AG04450 (cell line): ENCODE measurements at regions not wholly inside any gene's neighbourhood (a gene's known extent, or its start where the extent isn't known, plus 50 kb on each side); places are given as distances from the start of the nearest gene placed in this dataset.

Experiments used
- CTCF ChIA-PET: fragments of 300-600, 350-600 bp; formaldehyde crosslinking; extraction: SDS; loops from one replicate; lab custom pipeline; 2022; ENCODE audit warnings: antibody characterized with exemption, inconsistent platforms; lab: Charles Lee
- POLR2A ChIA-PET: fragments of 350-600 bp; formaldehyde crosslinking; extraction: SDS; loops from one replicate; lab custom pipeline; 2021; ENCODE audit warnings: antibody characterized with exemption, inconsistent platforms; lab: Yijun Ruan, JAX
- DNase-seq: peaks from one replicate; pipeline ENCODE4 v3.0.0-alpha.2; 2011; ENCODE audit warnings: low read depth, low spot score
- H3K27ac ChIP-seq: one replicate; pipeline ENCODE4 v1.5.1; 2012; ENCODE audit warnings: low read depth, low read length, control low read depth
- H3K27me3 ChIP-seq: one replicate; pipeline ENCODE4 v1.6.0; 2012; ENCODE audit warnings: low read length; ENCODE audit not compliant: control insufficient read depth, insufficient read depth
- H3K4me3 ChIP-seq: 2 replicates; pipeline ENCODE4 v1.5.1; 2011; ENCODE audit warnings: mild to moderate bottlenecking, low read depth, low read length, control low read depth
- H3K9me3 ChIP-seq: 2 replicates; pipeline ENCODE4 v1.5.1; 2012; ENCODE audit warnings: low read length; ENCODE audit not compliant: control insufficient read depth, insufficient read depth
- TF ChIP-seq, protein P1 (sequence below): IDR thresholded peaks from 2 replicates; pipeline ENCODE4 v1.5.1; 2011; ENCODE audit warnings: low read depth, low read length, control low read depth, inconsistent platforms

DNA sequence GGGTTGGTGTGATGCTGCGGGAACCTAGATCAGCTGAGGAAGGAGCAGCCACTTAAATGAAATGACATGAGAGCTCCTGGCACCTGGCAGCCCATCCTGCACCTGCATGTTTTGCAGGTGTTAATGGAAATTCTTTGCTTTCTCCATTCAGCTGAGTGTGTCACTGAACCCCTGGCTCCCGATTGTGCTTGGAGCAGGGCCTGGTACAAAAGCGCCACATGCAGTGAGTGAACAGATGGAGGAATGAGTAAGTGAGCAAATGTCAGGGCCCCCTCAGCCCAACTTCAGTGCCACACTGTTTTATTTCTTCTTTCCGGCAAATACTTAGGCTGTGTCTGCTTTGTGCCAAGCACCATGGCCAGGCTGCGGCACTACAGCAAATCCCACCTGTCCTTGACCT lies 132.2 kb downstream of the ASB7 start:
- POLR2A ChIA-PET = no interaction called here
- no peak overlapping the region for H3K27ac ChIP-seq
- H3K4me3 ChIP-seq = no peak overlapping the region
- no peak for DNase-seq
- no peaks in the 10 kb centered on the region for H3K27me3 ChIP-seq
- peaks cover 11% of the 10 kb centered on the region; the same call in 1 of the 2 replicates for H3K9me3 ChIP-seq
- TF ChIP-seq, protein P1, sequence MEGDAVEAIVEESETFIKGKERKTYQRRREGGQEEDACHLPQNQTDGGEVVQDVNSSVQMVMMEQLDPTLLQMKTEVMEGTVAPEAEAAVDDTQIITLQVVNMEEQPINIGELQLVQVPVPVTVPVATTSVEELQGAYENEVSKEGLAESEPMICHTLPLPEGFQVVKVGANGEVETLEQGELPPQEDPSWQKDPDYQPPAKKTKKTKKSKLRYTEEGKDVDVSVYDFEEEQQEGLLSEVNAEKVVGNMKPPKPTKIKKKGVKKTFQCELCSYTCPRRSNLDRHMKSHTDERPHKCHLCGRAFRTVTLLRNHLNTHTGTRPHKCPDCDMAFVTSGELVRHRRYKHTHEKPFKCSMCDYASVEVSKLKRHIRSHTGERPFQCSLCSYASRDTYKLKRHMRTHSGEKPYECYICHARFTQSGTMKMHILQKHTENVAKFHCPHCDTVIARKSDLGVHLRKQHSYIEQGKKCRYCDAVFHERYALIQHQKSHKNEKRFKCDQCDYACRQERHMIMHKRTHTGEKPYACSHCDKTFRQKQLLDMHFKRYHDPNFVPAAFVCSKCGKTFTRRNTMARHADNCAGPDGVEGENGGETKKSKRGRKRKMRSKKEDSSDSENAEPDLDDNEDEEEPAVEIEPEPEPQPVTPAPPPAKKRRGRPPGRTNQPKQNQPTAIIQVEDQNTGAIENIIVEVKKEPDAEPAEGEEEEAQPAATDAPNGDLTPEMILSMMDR = no peak
- CTCF ChIA-PET = no interaction called here

DNA sequence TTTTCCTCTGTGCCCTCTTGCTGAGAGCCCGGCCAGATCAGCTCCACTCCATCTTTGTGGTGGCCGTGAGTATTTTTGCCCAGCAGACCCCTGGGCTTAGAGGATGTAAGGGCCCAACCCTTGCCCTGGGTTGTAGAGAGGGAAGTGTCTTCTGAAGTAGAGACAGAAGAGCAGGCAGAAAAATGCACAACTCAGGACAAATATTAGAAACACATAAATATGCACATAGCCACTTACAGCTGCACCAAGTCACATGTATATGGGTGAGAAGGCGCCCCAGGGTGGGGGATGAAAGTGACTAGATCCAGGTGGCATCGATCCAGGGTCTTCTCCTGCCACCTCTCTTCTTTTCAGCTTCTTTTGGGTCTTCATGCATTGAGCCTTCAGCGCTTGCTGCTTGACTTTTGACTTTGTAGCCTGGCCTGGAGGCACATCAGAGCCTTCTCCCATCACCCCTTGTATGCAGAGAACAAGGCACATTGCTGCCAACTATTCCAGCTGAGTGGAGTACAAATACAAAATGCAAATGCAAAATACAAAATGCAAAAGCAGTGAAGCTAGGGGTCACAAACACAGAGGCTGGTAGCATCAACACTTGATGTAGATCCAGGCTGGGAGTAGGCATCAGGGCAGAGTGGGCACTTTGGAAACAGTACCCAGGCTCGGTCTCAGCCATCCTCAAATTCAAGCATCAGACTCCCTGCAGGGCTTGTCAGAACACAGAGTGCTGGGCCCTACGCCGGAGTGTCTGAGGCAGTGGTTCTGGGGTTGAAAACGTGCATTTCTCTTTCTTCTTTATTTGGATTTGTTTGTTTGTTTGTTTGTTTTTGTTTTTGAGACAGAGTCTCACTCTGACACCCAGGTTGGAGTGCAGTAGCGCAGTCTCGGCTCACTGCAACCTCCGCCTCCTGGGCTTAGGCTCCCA lies 133.0 kb downstream of the ASB7 start:
- CTCF ChIA-PET = interaction anchor here (1.2 kb wide), 1 partner anchor 138 kb away, joined by 3 read pairs; no protein-coding TSS in a partner anchor
- no peaks in the 10 kb centered on the region for H3K27me3 ChIP-seq
- POLR2A ChIA-PET = no interaction called here

DNA sequence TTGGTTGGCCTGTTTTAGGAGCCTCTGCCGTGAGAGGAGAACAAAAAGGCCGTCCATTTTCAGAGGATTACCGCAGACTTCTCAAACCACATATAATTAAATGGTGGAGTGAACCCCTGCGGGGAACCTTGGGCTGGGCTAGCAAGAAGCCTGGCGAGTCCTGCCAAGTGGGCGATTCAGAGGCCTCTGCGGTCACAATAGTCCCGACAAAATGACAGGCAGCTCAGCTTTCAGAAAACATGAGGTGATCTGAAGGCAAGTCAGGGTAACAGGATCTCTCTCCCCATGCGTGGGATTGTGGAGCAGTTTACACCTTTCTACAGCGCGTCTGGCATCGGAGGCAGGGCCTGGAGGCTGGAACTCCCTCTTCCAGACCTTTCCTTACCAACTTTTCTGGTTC lies 134.8 kb downstream of the ASB7 start:
- peaks cover 11% of the 10 kb centered on the region; the same call in 1 of the 2 replicates for H3K9me3 ChIP-seq
- CTCF ChIA-PET = interaction anchor here (1.1 kb wide), 1 partner anchor 9 kb away, joined by 3 read pairs; no protein-coding TSS in a partner anchor
- TF ChIP-seq, protein P1 = no peak

More for the DNA sequence above, 133.0 kb downstream of the ASB7 start:
- no peak for DNase-seq
- H3K9me3 ChIP-seq = peaks cover 11% of the 10 kb centered on the region; the same call in 1 of the 2 replicates
- H3K27ac ChIP-seq = no peak overlapping the region
- TF ChIP-seq, protein P1 = no peak
- no peak overlapping the region for H3K4me3 ChIP-seq

DNA sequence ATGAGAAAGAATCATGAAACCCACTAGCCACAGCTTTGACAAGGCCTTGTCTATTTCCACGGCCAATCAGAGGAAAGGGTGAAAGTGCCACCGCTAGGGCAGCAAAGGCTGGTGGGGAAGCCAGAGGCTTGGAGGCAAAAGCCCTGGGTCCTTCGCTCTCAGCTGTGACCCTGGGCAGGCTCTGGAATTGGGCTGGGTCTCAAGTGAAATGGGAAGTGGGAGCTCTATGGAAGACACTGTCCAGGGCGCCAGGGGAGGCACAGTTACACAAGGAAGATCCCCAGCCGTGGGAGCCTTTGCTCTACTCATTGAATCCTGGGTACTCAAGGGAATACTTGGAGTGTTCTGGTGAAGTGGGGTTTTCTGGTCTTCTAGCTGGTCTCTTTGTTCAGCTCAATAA lies 136.2 kb downstream of the ASB7 start:
- DNase-seq = no peak
- TF ChIP-seq, protein P1 = no peak
- POLR2A ChIA-PET = no interaction called here
- CTCF ChIA-PET = no interaction called here
- Histone ChIP-seq H3K9me3 (peaks cover 8% of the 10 kb centered on the region; the same call in 1 of the 2 replicates), H3K4me3 (no peak overlapping the region), H3K27me3 (no peaks in the 10 kb centered on the region), H3K27ac (no peak overlapping the region)

More for the DNA sequence above, 134.8 kb downstream of the ASB7 start:
- no peaks in the 10 kb centered on the region for H3K27me3 ChIP-seq
- DNase-seq = no peak
- POLR2A ChIA-PET = no interaction called here
- H3K4me3 ChIP-seq = no peak overlapping the region
- H3K27ac ChIP-seq = no peak overlapping the region

DNA sequence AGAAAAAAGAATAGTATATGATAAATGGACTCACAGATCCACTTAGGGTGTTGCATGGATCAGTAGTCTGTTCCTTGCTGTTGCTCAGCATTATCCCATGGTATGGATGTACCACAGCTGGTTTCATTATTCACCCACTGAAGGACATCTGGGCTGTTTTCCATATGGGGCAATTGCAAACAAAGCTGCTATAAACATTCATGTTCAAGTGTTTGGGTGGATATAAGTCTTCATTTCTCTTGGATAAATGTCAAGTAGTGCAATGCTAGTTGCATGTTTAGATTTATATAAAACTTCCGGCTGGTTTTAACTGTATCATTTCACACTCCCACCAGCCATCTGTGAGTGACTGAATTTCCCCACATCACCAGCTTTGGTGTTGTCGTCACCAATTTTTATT lies 137.7 kb downstream of the ASB7 start:
- POLR2A ChIA-PET = interaction anchor here (1.5 kb wide), 1 partner anchor 19 kb away, joined by 8 read pairs; no protein-coding TSS in a partner anchor
- H3K4me3 ChIP-seq = no peak overlapping the region
- H3K9me3 ChIP-seq = no peaks in the 10 kb centered on the region
- peak; percentile 86 for DNase-seq
- TF ChIP-seq, protein P1 = no peak
- CTCF ChIA-PET = interaction anchor here (1.0 to 1.1 kb wide), 2 partner anchors 12 to 133 kb away, joined by 3 to 4 read pairs; no protein-coding TSS in a partner anchor
- no peak overlapping the region for H3K27ac ChIP-seq
- no peaks in the 10 kb centered on the region for H3K27me3 ChIP-seq
